ENCODE measurements at regions not wholly inside any gene's neighbourhood (a gene's known extent, or its start where the extent isn't known, plus 50 kb on each side); places are given as distances from the start of the nearest gene placed in this dataset.

- Histone ChIP-seq H3K79me2 (ENCODE audit: insufficient read depth, low read length) (no peaks in the 10 kb centered on the region), H3K4me1 (ENCODE audit: insufficient read depth, low read length) (no peaks in the 10 kb centered on the region), H3K9ac (ENCODE audit: insufficient read depth, low read depth, low read length) (no peak overlapping the region), H3K4me3 (replicated peaks in 1 of 3; ENCODE audit: insufficient read depth in 1 of 3, low read depth in 2 of 3, low read length in 3 of 3) (no peak overlapping the region), H2AFZ (ENCODE audit: low read length) (no peak overlapping the region), H3K9me3 (ENCODE audit: low read length) (no peaks in the 10 kb centered on the region), H3K27me3 (ENCODE audit: control insufficient read depth in 1 of 2, insufficient read depth in 2 of 2, low read length in 2 of 2) (peaks cover 1 to 6% of the 10 kb centered on the region in 2 experiments; a peak in 2 of 5 replicates), H3K36me3 (replicated peaks in 1 of 2; ENCODE audit: control insufficient read depth in 1 of 2, insufficient read depth in 2 of 2, low read length in 2 of 2) (no peaks in the 10 kb centered on the region), H3K4me2 (ENCODE audit: low read depth, low read length) (no peak overlapping the region), H4K20me1 (ENCODE audit: insufficient read depth, low read length) (no peaks in the 10 kb centered on the region), H3K27ac (ENCODE audit: extremely low read length, insufficient read depth, low read length) (no peak overlapping the region)
- no TSS peak for BruUV-seq (replicated peaks)
- no peak for FAIRE-seq
- intact Hi-C loops (cut with micrococcal nuclease; ENCODE audit: unreplicated experiment) = no loop called here
- ATAC-seq = no peak
- TF ChIP-seq FOXM1 (CRISPR knock-in tag; IDR thresholded peaks at IDR 0.05) = no peak
- no peak for TF ChIP-seq SKIL (CRISPR knock-in tag; IDR thresholded peaks at IDR 0.05; ENCODE audit: borderline replicate concordance)
- TF ChIP-seq HOXA3 (CRISPR knock-in tag; IDR thresholded peaks at IDR 0.05) = no peak
- TF ChIP-seq GATAD1 (CRISPR knock-in tag; IDR thresholded peaks at IDR 0.05) = no peak
- DNase-seq (ENCODE audit: low spot score) = no peak
- in situ Hi-C loops (cut with HindIII; ENCODE audit: extremely low pct_ligation_motif_present, low pct_unique_long_range_greater_than_20kb) = no loop called here
- ChIA-PET POLR2A (no interaction called here), CTCF (ENCODE audit: low intra/inter-chr PET ratio, low total read pairs) (no interaction called here)
- 14% methylated on average over 8 of the region's 8 CpGs for WGBS (ENCODE audit: low lambda C conversion rate)
These were observed 76.3 kb upstream of the ATP2B2 start for GRCh38 chr3:10581716-10582115.

GRCh38 chr3:10582733-10583132 lies 77.3 kb upstream of the ATP2B2 start:
- H3K27me3 ChIP-seq (ENCODE audit: control insufficient read depth in 1 of 2, insufficient read depth in 2 of 2, low read length in 2 of 2) = peaks cover 1 to 6% of the 10 kb centered on the region in 2 experiments; a peak in 2 of 5 replicates
- TF ChIP-seq TEAD3 (CRISPR knock-in tag; optimal IDR thresholded peaks at IDR 0.05; ENCODE audit: borderline replicate concordance) (no peak), MEIS2 (CRISPR knock-in tag; IDR thresholded peaks at IDR 0.05) (no peak), FOSL2 (CRISPR knock-in tag; IDR thresholded peaks at IDR 0.05) (no peak), MED1 (CRISPR knock-in tag; IDR thresholded peaks at IDR 0.05) (no peak), NR2F1 (CRISPR knock-in tag; IDR thresholded peaks at IDR 0.05) (no peak), IKZF1 (IDR thresholded peaks at IDR 0.05) (no peak), RORA (CRISPR knock-in tag; IDR thresholded peaks at IDR 0.05) (no peak), MTA3 (CRISPR knock-in tag; IDR thresholded peaks at IDR 0.05) (no peak), ZZZ3 (CRISPR knock-in tag; IDR thresholded peaks at IDR 0.05; ENCODE audit: borderline replicate concordance) (no peak), ZFP1 (CRISPR knock-in tag; IDR thresholded peaks at IDR 0.05) (no peak), YEATS2 (CRISPR knock-in tag; IDR thresholded peaks at IDR 0.05; ENCODE audit: borderline replicate concordance) (no peak), ZBTB44 (CRISPR knock-in tag; IDR thresholded peaks at IDR 0.05) (no peak), TFDP1 (CRISPR knock-in tag; IDR thresholded peaks at IDR 0.05; ENCODE audit: borderline replicate concordance) (no peak)

More at GRCh38 chr3:10582733-10583132, 77.3 kb upstream of the ATP2B2 start:
- FAIRE-seq (no peak), ATAC-seq (no peak), DNase-seq (ENCODE audit: low spot score) (no peak)
- no peak overlapping the region for H3K9ac ChIP-seq (ENCODE audit: insufficient read depth, low read depth, low read length)
- no peaks in the 10 kb centered on the region for H4K20me1 ChIP-seq (ENCODE audit: insufficient read depth, low read length)
- CTCF ChIA-PET (ENCODE audit: low intra/inter-chr PET ratio, low total read pairs) = no interaction called here
- no peaks in the 10 kb centered on the region for H3K79me2 ChIP-seq (ENCODE audit: insufficient read depth, low read length)
- POLR2A ChIA-PET = no interaction called here
- H2AFZ ChIP-seq (ENCODE audit: low read length) = no peak overlapping the region
- no TSS peak for BruUV-seq (replicated peaks)
- in situ Hi-C loops (cut with HindIII; ENCODE audit: extremely low pct_ligation_motif_present, low pct_unique_long_range_greater_than_20kb) (no loop called here), intact Hi-C loops (cut with micrococcal nuclease; ENCODE audit: unreplicated experiment) (no loop called here)
- no peaks in the 10 kb centered on the region for H3K9me3 ChIP-seq (ENCODE audit: low read length)
- H3K36me3 ChIP-seq (replicated peaks in 1 of 2; ENCODE audit: control insufficient read depth in 1 of 2, insufficient read depth in 2 of 2, low read length in 2 of 2) = no peaks in the 10 kb centered on the region
- H3K4me1 ChIP-seq (ENCODE audit: insufficient read depth, low read length) = no peaks in the 10 kb centered on the region
- no peak overlapping the region for H3K27ac ChIP-seq (ENCODE audit: extremely low read length, insufficient read depth, low read length)
- H3K4me3 ChIP-seq (replicated peaks in 1 of 3; ENCODE audit: insufficient read depth in 1 of 3, low read depth in 2 of 3, low read length in 3 of 3) = no peak overlapping the region
- 3% methylated on average over 2 of the region's 3 CpGs for WGBS (ENCODE audit: low lambda C conversion rate)
- H3K4me2 ChIP-seq (ENCODE audit: low read depth, low read length) = no peak overlapping the region

Data from HepG2 (cell line).